ENCODE measurements at regions not wholly inside any gene's neighbourhood (a gene's known extent, or its start where the extent isn't known, plus 50 kb on each side); places are given as distances from the start of the nearest gene placed in this dataset.
"Not testable (repeated sequence)": the region's sequence is repeated elsewhere in the genome, so short reads cannot be mapped to it uniquely, and the experiment has no call there.

DNA sequence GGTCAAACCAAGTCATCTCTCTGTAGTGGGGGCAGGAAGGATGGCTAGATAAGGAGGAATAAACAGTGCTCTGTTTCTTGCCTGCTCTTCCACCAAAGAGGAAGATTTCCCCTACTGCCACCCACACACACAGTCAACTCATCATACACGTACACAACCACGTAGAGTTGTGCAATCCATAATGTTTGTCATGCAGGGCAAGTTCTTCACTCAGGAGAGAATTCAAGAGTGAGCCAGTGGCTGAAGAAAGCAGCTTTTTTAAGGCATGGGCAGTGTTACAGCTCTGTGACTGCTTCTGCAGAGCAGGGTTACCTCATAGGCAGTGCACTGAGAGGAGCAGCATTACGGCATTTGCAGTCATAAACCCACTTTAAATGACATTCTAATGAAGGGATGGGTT, 283.0 kb downstream of the RND3 start:
- TF ChIP-seq CTCF (IDR thresholded peaks at IDR 0.05): no peak
- H3K27me3 ChIP-seq (replicated peaks; ENCODE audit: insufficient read depth): no peaks in the 10 kb centered on the region
- H3K9me3 ChIP-seq: no peaks in the 10 kb centered on the region
- H3K27ac ChIP-seq: no peak overlapping the region
- no peaks in the 10 kb centered on the region for H3K36me3 ChIP-seq
- ATAC-seq (ENCODE audit: insufficient number of reproducible peaks, low FRiP score, low read depth): no peak
- no peak overlapping the region for H3K4me3 ChIP-seq
- H3K4me1 ChIP-seq (ENCODE audit: control insufficient read depth in 1 of 2, low read depth in 2 of 2): peaks cover 6 to 18% of the 10 kb centered on the region in 2 donors
- no peak for DNase-seq (ENCODE audit: low spot score)

DNA sequence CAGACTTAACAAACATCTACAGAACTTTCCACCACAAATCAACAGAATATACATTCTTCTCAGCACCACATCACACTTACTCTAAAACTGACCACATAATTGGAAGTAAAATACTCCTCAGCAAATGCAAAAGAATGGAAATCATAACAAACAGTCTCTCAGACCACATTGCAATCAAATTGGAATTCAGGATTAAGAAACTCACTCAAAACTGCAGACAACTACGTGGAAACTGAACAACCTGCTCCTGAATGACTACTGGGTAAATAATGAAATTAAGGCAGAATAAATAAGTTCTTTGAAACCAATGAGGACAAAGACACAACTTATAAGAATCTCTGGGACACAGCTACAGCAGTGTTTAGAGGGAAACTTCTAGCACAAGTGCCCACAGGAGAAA, 292.7 kb downstream of the RND3 start:
- H3K27ac ChIP-seq; H3K27me3 ChIP-seq (replicated peaks; ENCODE audit: insufficient read depth); ATAC-seq (ENCODE audit: insufficient number of reproducible peaks, low FRiP score, low read depth); H3K4me3 ChIP-seq; H3K9me3 ChIP-seq; H3K4me1 ChIP-seq (ENCODE audit: control insufficient read depth in 1 of 2, low read depth in 2 of 2); DNase-seq (ENCODE audit: low spot score); H3K36me3 ChIP-seq: not testable (repeated sequence)

DNA sequence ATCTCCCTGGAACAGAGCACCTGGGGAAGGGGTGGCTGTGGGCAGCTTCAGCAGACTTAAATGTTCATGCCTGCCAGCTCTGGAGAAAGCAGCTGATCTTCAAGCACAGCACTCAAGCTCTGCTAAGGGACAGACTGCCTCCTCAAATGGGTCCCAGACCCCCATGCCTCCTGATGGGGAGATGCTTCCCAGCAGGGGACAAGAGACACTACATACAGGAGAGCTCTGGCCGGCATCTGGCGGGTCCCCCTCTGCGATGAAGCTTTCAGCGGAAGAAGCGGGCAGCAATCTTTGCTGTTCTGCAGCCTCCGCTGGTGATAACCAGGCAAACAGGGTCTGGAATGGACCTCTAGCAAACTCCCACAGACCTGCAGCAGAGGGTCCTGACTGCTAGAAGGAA, 294.8 kb downstream of the RND3 start:
- Histone ChIP-seq H3K4me1 (ENCODE audit: control insufficient read depth in 1 of 2, low read depth in 2 of 2) (peaks cover 3 to 9% of the 10 kb centered on the region in 2 donors), H3K4me3 (no peak overlapping the region), H3K27ac (no peak overlapping the region), H3K36me3 (no peaks in the 10 kb centered on the region), H3K27me3 (replicated peaks; ENCODE audit: insufficient read depth) (no peaks in the 10 kb centered on the region), H3K9me3 (no peaks in the 10 kb centered on the region)
- ATAC-seq (ENCODE audit: insufficient number of reproducible peaks, low FRiP score, low read depth): no peak
- DNase-seq (ENCODE audit: low spot score): no peak
- no peak for TF ChIP-seq CTCF (IDR thresholded peaks at IDR 0.05)

DNA sequence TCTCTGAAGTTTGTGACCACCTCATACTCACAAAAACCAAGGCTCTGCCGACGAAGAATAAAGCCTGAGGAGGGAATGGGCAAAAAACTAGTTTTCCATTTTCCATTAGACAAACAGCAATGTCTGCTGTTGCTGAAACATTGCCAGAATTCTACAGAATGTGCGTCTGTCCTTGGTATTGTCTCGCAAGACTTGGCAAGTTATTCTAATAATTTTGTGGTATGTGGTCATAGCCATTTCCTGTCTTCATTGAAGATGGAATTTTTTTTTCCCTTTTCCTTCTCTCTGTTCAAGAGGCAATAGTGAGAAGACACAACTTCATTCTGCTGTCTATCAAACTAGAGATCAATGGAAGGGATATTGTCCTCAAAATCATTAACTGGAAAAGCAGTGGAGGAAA, 296.1 kb downstream of the RND3 start:
- no peak for ATAC-seq (ENCODE audit: insufficient number of reproducible peaks, low FRiP score, low read depth)
- no peaks in the 10 kb centered on the region for H3K9me3 ChIP-seq
- H3K27ac ChIP-seq: no peak overlapping the region
- H3K36me3 ChIP-seq: no peaks in the 10 kb centered on the region
- no peak for DNase-seq (ENCODE audit: low spot score)
- TF ChIP-seq CTCF (IDR thresholded peaks at IDR 0.05): no peak
- no peak overlapping the region for H3K4me3 ChIP-seq
- H3K4me1 ChIP-seq (ENCODE audit: control insufficient read depth in 1 of 2, low read depth in 2 of 2): peaks cover 3 to 9% of the 10 kb centered on the region in 2 donors
- H3K27me3 ChIP-seq (replicated peaks; ENCODE audit: insufficient read depth): no peaks in the 10 kb centered on the region

DNA sequence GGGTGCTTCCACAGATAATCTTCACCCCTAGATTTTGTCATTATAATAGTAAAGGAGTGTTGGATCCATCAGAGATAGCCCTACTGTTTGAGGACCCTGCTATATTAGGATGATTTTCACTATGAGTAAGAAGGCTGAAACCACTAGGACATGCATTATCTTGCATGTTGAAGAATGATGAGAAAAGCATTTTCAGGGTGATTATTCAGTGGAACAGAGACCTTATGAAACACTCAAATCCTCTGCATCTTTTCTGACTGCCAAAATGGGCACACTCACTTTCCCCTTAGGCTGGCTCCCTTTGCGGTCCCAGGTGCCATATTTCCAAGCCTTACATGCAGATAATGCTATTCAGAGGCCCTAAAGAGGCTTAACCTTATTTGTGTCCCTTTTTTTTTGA, 296.9 kb downstream of the RND3 start:
- H3K36me3 ChIP-seq: no peaks in the 10 kb centered on the region
- H3K4me1 ChIP-seq (ENCODE audit: control insufficient read depth in 1 of 2, low read depth in 2 of 2): peaks cover 3 to 9% of the 10 kb centered on the region in 2 donors
- no peaks in the 10 kb centered on the region for H3K9me3 ChIP-seq
- ATAC-seq (ENCODE audit: insufficient number of reproducible peaks, low FRiP score, low read depth) (no peak), DNase-seq (ENCODE audit: low spot score) (no peak)
- H3K4me3 ChIP-seq: no peak overlapping the region
- H3K27ac ChIP-seq: no peak overlapping the region
- no peaks in the 10 kb centered on the region for H3K27me3 ChIP-seq (replicated peaks; ENCODE audit: insufficient read depth)
- TF ChIP-seq CTCF (IDR thresholded peaks at IDR 0.05): no peak

- ATAC-seq (ENCODE audit: insufficient number of reproducible peaks, low FRiP score, low read depth) (no peak), DNase-seq (ENCODE audit: low spot score) (no peak)
- H3K9me3 ChIP-seq: no peaks in the 10 kb centered on the region
- H3K27me3 ChIP-seq (replicated peaks; ENCODE audit: insufficient read depth): no peaks in the 10 kb centered on the region
- H3K27ac ChIP-seq: no peak overlapping the region
- no peaks in the 10 kb centered on the region for H3K36me3 ChIP-seq
- no peak overlapping the region for H3K4me3 ChIP-seq
- peaks cover 3 to 9% of the 10 kb centered on the region in 2 donors for H3K4me1 ChIP-seq (ENCODE audit: control insufficient read depth in 1 of 2, low read depth in 2 of 2)
- TF ChIP-seq CTCF (IDR thresholded peaks at IDR 0.05): no peak
Measured at GRCh38 chr2:150188800-150189199, 298.7 kb downstream of the RND3 start.

Measured in thoracic aorta (tissue), 2 donors.